ENCODE measurements at regions not wholly inside any gene's neighbourhood (a gene's known extent, or its start where the extent isn't known, plus 50 kb on each side); places are given as distances from the start of the nearest gene placed in this dataset.

GRCh38 chrX:13427441-13428052 lies 107.7 kb upstream of the ATXN3L start:
- no peak overlapping the region for H3K27ac ChIP-seq
- TF ChIP-seq CTCF (conservative IDR thresholded peaks at IDR 0.05) (no peak), ZFX (IDR thresholded peaks at IDR 0.05) (no peak)

- H3K27ac ChIP-seq, result no peak overlapping the region
- TF ChIP-seq ZFX (IDR thresholded peaks at IDR 0.05) (no peak), CTCF (conservative IDR thresholded peaks at IDR 0.05) (no peak)
Measured at GRCh38 chrX:13420545-13421183, 100.8 kb upstream of the ATXN3L start.

- TF ChIP-seq ZFX (IDR thresholded peaks at IDR 0.05) (no peak), CTCF (conservative IDR thresholded peaks at IDR 0.05) (no peak)
- H3K27ac ChIP-seq, result no peak overlapping the region
Measured at GRCh38 chrX:13419918-13420317, 100.1 kb upstream of the ATXN3L start.

DNA sequence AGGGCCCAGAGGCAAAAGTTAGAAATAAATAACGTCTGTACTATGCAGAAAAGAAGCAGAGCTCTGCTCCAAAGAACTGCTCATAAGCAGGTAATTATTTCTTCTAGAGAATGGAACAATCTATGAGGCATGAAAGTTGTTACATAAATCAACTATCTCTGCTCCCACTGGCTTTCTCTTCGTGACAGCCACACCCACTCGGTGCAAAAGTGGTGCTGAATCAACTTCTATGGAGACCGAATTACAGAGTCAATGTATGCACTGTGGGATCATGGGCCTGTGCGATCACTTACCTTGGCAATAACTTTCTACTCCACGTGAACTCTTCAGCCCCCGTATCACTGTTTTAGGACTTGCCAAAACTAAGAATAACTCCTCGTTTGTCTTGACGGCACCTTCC lies 99.4 kb upstream of the ATXN3L start:
- H3K27ac ChIP-seq, result no peak overlapping the region
- TF ChIP-seq ZFX (IDR thresholded peaks at IDR 0.05), result no peak
- TF ChIP-seq CTCF (conservative IDR thresholded peaks at IDR 0.05), result no peak

DNA sequence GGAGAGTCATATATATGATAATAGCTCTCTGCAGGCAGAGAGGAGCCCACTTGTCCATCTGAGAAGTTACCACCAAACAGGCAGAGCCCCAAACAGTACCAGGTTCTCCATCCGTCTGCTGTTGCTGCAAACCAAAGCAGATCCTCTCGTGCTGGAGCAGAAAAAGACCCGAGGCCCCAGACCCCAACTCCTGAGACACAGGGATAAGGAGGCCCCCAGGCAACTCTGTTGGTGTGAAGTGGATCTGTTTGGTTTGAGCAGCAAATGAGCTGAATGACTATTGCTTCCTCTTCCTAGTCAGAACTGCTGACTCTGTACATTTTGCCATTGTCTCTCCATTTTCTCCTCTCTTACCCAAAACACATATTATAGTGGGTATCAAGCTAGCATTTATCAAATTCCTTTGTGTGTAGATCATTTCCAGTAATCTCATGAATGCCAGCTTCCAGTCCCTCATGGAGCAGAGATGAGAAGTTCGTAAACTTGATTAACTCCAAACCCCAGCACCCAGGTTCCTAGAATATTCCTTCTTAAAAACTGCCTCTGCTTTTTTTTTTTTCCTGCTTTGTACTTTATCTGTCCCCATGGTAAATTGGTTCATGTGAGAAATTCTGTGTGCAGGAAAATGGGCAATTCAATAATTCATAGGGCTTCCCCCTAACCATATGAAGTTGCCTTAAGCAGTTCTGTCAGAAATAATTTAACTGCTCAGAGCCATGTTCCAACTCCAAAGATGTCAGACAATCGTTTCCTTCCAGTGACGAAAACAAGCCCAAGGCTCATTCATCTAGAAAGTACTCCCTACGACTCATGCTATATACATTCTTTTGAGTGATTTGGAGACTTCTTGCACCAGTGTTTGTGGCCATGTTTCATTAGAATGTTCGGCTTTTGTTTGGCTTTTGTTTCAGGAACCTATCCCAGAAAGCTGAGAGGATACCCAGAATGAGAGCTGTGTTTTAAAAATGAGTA lies 98.6 kb upstream of the ATXN3L start:
- no peak overlapping the region for H3K27ac ChIP-seq
- TF ChIP-seq CTCF (conservative IDR thresholded peaks at IDR 0.05) (no peak), ZFX (IDR thresholded peaks at IDR 0.05) (no peak)

- H3K27ac ChIP-seq, result no peak overlapping the region
- no peak for TF ChIP-seq ZFX (IDR thresholded peaks at IDR 0.05)
- no peak for TF ChIP-seq CTCF (conservative IDR thresholded peaks at IDR 0.05)
Measured at GRCh38 chrX:13415509-13415908, 95.7 kb upstream of the ATXN3L start.
